Ishikawa (cell line): ENCODE measurements at regions not wholly inside any gene's neighbourhood (a gene's known extent, or its start where the extent isn't known, plus 50 kb on each side); places are given as distances from the start of the nearest gene placed in this dataset.

Source experiments
- CEBPB ChIP-seq: IDR thresholded peaks from 2 replicates; pipeline ENCODE4 v1.6.1; 2012
- CREB1 ChIP-seq: IDR thresholded peaks from 2 replicates; pipeline ENCODE4 v1.6.1; 2012; ENCODE audit warnings: low read depth
- EGR1 ChIP-seq: IDR thresholded peaks from 2 replicates; pipeline ENCODE4 v1.6.1; 2012
- EP300 ChIP-seq: IDR thresholded peaks from 2 replicates; pipeline ENCODE4 v1.6.1; 2012; ENCODE audit warnings: borderline replicate concordance
- FOXM1 ChIP-seq: IDR thresholded peaks from 2 replicates; pipeline ENCODE4 v1.6.1; 2012; ENCODE audit warnings: low read depth, borderline replicate concordance
- NFIC ChIP-seq: IDR thresholded peaks from 2 replicates; pipeline ENCODE4 v1.6.1; 2012
- RAD21 ChIP-seq: IDR thresholded peaks from 2 replicates; pipeline ENCODE4 v1.6.1; 2012; ENCODE audit warnings: low read depth
- TAF1 ChIP-seq: IDR thresholded peaks from 2 replicates; pipeline ENCODE4 v1.6.1; 2012; ENCODE audit warnings: low read depth, mild to moderate bottlenecking
- TCF12 ChIP-seq: IDR thresholded peaks from 2 replicates; pipeline ENCODE4 v1.6.1; 2012; ENCODE audit warnings: low read depth
- TEAD4 ChIP-seq: IDR thresholded peaks from 2 replicates; pipeline ENCODE4 v1.6.1; 2012
- USF1 ChIP-seq: IDR thresholded peaks from 2 replicates; pipeline ENCODE4 v1.6.1; 2012
- YY1 ChIP-seq: IDR thresholded peaks from 2 replicates; pipeline ENCODE4 v1.6.1; 2012; ENCODE audit warnings: low read depth
- ZBTB7A ChIP-seq: IDR thresholded peaks from 2 replicates; pipeline ENCODE4 v1.6.1; 2012; ENCODE audit warnings: low read depth
- TF ChIP-seq, protein P1 (sequence below): IDR thresholded peaks from 2 replicates; pipeline ENCODE4 v1.6.1; 2012; ENCODE audit warnings: low read depth, mild to moderate bottlenecking
- TF ChIP-seq, protein P2 (sequence below): IDR thresholded peaks from 2 replicates; pipeline ENCODE4 v1.6.1; 2012

- TF ChIP-seq RAD21 = no peak
- TF ChIP-seq, protein P1, sequence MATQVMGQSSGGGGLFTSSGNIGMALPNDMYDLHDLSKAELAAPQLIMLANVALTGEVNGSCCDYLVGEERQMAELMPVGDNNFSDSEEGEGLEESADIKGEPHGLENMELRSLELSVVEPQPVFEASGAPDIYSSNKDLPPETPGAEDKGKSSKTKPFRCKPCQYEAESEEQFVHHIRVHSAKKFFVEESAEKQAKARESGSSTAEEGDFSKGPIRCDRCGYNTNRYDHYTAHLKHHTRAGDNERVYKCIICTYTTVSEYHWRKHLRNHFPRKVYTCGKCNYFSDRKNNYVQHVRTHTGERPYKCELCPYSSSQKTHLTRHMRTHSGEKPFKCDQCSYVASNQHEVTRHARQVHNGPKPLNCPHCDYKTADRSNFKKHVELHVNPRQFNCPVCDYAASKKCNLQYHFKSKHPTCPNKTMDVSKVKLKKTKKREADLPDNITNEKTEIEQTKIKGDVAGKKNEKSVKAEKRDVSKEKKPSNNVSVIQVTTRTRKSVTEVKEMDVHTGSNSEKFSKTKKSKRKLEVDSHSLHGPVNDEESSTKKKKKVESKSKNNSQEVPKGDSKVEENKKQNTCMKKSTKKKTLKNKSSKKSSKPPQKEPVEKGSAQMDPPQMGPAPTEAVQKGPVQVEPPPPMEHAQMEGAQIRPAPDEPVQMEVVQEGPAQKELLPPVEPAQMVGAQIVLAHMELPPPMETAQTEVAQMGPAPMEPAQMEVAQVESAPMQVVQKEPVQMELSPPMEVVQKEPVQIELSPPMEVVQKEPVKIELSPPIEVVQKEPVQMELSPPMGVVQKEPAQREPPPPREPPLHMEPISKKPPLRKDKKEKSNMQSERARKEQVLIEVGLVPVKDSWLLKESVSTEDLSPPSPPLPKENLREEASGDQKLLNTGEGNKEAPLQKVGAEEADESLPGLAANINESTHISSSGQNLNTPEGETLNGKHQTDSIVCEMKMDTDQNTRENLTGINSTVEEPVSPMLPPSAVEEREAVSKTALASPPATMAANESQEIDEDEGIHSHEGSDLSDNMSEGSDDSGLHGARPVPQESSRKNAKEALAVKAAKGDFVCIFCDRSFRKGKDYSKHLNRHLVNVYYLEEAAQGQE = no peak
- TF ChIP-seq ZBTB7A = no peak
- no peak for TF ChIP-seq TAF1
- TF ChIP-seq USF1 = no peak
- TF ChIP-seq TCF12 = no peak
- no peak for TF ChIP-seq TEAD4
- TF ChIP-seq EGR1 = no peak
- no peak for TF ChIP-seq CEBPB
- no peak for TF ChIP-seq YY1
- TF ChIP-seq FOXM1 = no peak
- no peak for TF ChIP-seq EP300
Observed at GRCh38 chr15:101122266-101122665, 129.6 kb downstream of the CHSY1 start.

GRCh38 chr15:101121511-101122090 lies 130.2 kb downstream of the CHSY1 start:
- TF ChIP-seq, protein P2, sequence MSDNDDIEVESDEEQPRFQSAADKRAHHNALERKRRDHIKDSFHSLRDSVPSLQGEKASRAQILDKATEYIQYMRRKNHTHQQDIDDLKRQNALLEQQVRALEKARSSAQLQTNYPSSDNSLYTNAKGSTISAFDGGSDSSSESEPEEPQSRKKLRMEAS = no peak
- TF ChIP-seq USF1 (no peak), RAD21 (peak; percentile 40; the same call in 1 of the 2 replicates), NFIC (no peak), TCF12 (0 out of 2 replicates have a peak, but pooled peaks have one; percentile 19)

DNA sequence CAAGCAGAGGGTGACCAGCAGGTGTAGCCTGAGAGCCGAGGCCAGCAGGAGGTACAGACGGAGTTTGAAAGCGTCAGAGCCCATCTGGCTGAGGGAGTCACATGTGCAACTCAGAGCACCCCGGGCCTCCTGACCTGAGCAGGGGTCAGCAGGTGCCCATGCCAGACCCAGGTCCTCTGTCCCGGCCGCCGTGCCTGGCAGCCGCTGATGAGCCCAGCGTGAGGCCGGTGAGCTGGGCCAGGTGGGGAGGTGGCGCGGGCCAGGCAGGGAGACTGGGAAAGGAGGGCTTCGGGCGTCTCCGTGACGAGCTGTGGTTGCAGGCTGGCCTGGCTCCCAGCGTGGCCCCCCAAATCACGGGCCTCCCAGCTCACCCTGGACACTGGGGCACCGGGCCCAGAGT lies 130.9 kb downstream of the CHSY1 start:
- TF ChIP-seq RAD21 = no peak
- TF ChIP-seq USF1 = no peak
- TF ChIP-seq NFIC = no peak
- no peak for TF ChIP-seq CREB1
- TF ChIP-seq TEAD4 = no peak
- no peak for TF ChIP-seq EGR1
- no peak for TF ChIP-seq FOXM1
- no peak for TF ChIP-seq YY1
- no peak for TF ChIP-seq TCF12
- no peak for TF ChIP-seq CEBPB
- no peak for TF ChIP-seq TAF1
- no peak for TF ChIP-seq EP300
- TF ChIP-seq, protein P1 = no peak
- TF ChIP-seq, protein P2 = no peak
- no peak for TF ChIP-seq ZBTB7A

DNA sequence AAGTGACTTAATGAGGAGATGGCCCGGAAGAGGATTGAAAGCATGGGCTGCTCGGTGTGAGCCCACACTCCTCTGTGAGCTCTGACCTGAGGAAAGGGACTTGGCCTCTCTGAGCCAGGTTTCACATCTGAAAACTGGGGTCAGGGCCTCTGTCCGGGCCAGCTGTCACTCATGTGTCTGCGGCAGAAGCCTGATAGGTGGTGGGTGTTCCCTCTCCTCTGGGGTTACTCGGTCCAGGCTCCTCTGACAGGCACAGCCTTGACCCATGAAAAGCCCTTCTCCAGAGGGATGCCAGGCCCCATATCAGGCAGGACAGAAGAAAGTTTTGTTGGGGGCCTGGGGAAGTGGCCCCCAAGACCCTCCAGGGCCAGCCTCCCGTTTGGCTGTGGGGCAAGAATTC lies 131.4 kb downstream of the CHSY1 start:
- TF ChIP-seq TCF12 (no peak), RAD21 (no peak), NFIC (no peak), USF1 (no peak), TEAD4 (no peak), EP300 (no peak), YY1 (no peak), CEBPB (no peak), ZBTB7A (no peak), EGR1 (no peak), FOXM1 (no peak), TAF1 (no peak), CREB1 (no peak)
- TF ChIP-seq, protein P2 = no peak
- TF ChIP-seq, protein P1 = no peak
